Heart left ventricle (tissue), 16 donors: ENCODE measurements at regions not wholly inside any gene's neighbourhood (a gene's known extent, or its start where the extent isn't known, plus 50 kb on each side); places are given as distances from the start of the nearest gene placed in this dataset.

Source experiments
- ATAC-seq, 4 donors: fragments of 200-7000 bp; cut with Tn5 transposase; one replicate each; pipeline ENCODE4 v1.9.1; 2020 to 2022; ENCODE audit warnings: moderate library complexity in 4 of 4, mild to moderate bottlenecking in 3 of 4, moderate number of reproducible peaks in 1 of 4
- DNase-seq, 5 donors: peaks; one replicate each; pipeline ENCODE4 v3.0.0-alpha.2; 2020
- H3K27ac ChIP-seq, 12 donors: fragments of 200-600 bp; sonication (generic) in 4 of 12; one replicate each; pipeline versions ENCODE4 v1.5.0 to v1.8.0; 2016 to 2022; ENCODE audit warnings: mild to moderate bottlenecking in 2 of 12
- H3K27me3 ChIP-seq, 9 donors: fragments of 200-600 bp; sonication (generic) in 2 of 9; one replicate each; pipeline versions ENCODE4 v1.5.1 to v1.8.0; 2016 to 2022; ENCODE audit warnings: mild to moderate bottlenecking in 3 of 9
- H3K36me3 ChIP-seq, 9 donors: fragments of 200-600 bp; sonication (generic) in 2 of 9; one replicate each; pipeline versions ENCODE4 v1.5.0 to v1.8.0; 2018 to 2022; ENCODE audit warnings: mild to moderate bottlenecking in 2 of 9
- H3K4me1 ChIP-seq, 12 donors: fragments of 200-600 bp; sonication (generic) in 4 of 12; one replicate each; pipeline versions ENCODE4 v1.5.0 to v1.8.0; 2016 to 2022; ENCODE audit warnings: mild to moderate bottlenecking in 3 of 12
- H3K4me3 ChIP-seq, 12 donors: fragments of 200-600 bp; sonication (generic) in 4 of 12; one replicate each; pipeline versions ENCODE4 v1.5.0 to v1.8.0; 2017 to 2022; ENCODE audit warnings: mild to moderate bottlenecking in 9 of 12, moderate library complexity in 4 of 12
- H3K9me3 ChIP-seq, 12 donors: fragments of 200-600 bp; sonication (generic) in 4 of 12; one replicate each; pipeline versions ENCODE4 v1.5.0 to v1.8.0; 2016 to 2022; ENCODE audit warnings: mild to moderate bottlenecking in 1 of 12
- CTCF ChIP-seq, 12 donors: fragments of 200-600 bp; sonication (generic) in 4 of 12; IDR thresholded peaks; one replicate each; pipeline versions ENCODE4 v1.5.0 to v1.8.0; 2018 to 2022; ENCODE audit warnings: antibody characterized with exemption in 12 of 12, mild to moderate bottlenecking in 5 of 12
- POLR2A ChIP-seq, 2 donors: fragments of 450-650 bp; IDR thresholded peaks; one replicate each; pipeline ENCODE4 v1.6.1; 2017; ENCODE audit warnings: antibody characterized with exemption in 2 of 2, mild to moderate bottlenecking in 2 of 2, moderate library complexity in 2 of 2
- WGBS, 4 donors: extraction: QIAGEN DNeasy Blood & Tissue Kit in 2 of 4; methylation state at CpG; one replicate each; pipeline versions ENCODE4 v1.1.5 to v1.1.7; 2013 to 2018; 5-methylcytosine and 5-hydroxymethylcytosine counted together
- intact Hi-C, 10 donors: fragments of 100-400 bp; cut with DNase I; formaldehyde crosslinking; loops; one replicate each; pipeline versions ENCODE4 v1.11.1 to v1.14.2; 2022
- donor health status: ischemic (EF 13 %, LVEDD 7.1; RV severe dilation, severe dysfunction).
- donor health status: healthy with polysubstance abuse.
- donor health status: DM: no; HTN: yes; CAD: no.
- donor health status: DM: no; HTN: no; CAD: no.
- donor health status: ischemic (EF 25% LVEDD 6.9; RV normal size, moderate dysfunction).
- donor health status: ischemic (EF 25% LVEDD 5.7; RV mildly dilated, moderate dysfunction).
- donor health status: healthy.
- donor health status: DM: yes; HTN: yes; CAD: no.
- donor health status: ischemic (EF 35%, LVEDD 5.7; RV mildly dilated, moderate dysfunction).
- donor health status: nonischemic (EF 11% LVEDD 7.7; RV severe dilation, severe dysfunction).
- donor health status: DM: yes; HTN: yes; CAD: no.
- donor health status: PGD.
- donor health status: ischemic (EF 29% LVEDD 5.4; RV normal size, mild dysfunction).
- donor health status: nonischemic (EF 23%, LVEDD 6.1; RV moderate dilation, normal function).

- peaks cover 0 to 31% (median 19%) of the 10 kb centered on the region in 12 donors for H3K9me3 ChIP-seq
- no peak overlapping the region for H3K4me3 ChIP-seq
- peaks cover 0 to 6% (median 0%) of the 10 kb centered on the region in 12 donors for H3K4me1 ChIP-seq
- H3K27me3 ChIP-seq = no peaks in the 10 kb centered on the region
- intact Hi-C loops = loop anchor here in 3 of 10 donors (10.0 kb wide), 1 partner anchor 645 kb away; no protein-coding TSS in a partner anchor
- no peak overlapping the region for H3K27ac ChIP-seq
- TF ChIP-seq POLR2A (IDR thresholded peaks at IDR 0.05) = no peak
- no peak for TF ChIP-seq CTCF (IDR thresholded peaks at IDR 0.05)
- ATAC-seq = no peak
- no peak for DNase-seq
- no peaks in the 10 kb centered on the region for H3K36me3 ChIP-seq
Measured at GRCh38 chr7:17699696-17700095, 240.6 kb downstream of the SNX13 start.

- Histone ChIP-seq H3K9me3 (peaks cover 0 to 31% (median 19%) of the 10 kb centered on the region in 12 donors), H3K27me3 (no peaks in the 10 kb centered on the region), H3K27ac (no peak overlapping the region), H3K36me3 (no peaks in the 10 kb centered on the region), H3K4me3 (no peak overlapping the region), H3K4me1 (peaks cover 0 to 6% (median 0%) of the 10 kb centered on the region in 12 donors)
- TF ChIP-seq POLR2A (IDR thresholded peaks at IDR 0.05) (no peak), CTCF (IDR thresholded peaks at IDR 0.05) (no peak)
- ATAC-seq = no peak
- no peak for DNase-seq
- 44 to 94% (median 68%) methylated on average over 3 of the region's 3 CpGs for WGBS, 4 donors
- intact Hi-C loops = loop anchor here in 3 of 10 donors (10.0 kb wide), 1 partner anchor 645 kb away; no protein-coding TSS in a partner anchor
Measured at GRCh38 chr7:17700138-17700537, 240.2 kb downstream of the SNX13 start.

GRCh38 chr7:17706275-17706674, 234.0 kb downstream of the SNX13 start:
- H3K27ac ChIP-seq = no peak overlapping the region
- ATAC-seq (no peak), DNase-seq (no peak)
- intact Hi-C loops = loop anchor here in 5 of 10 donors (2.0 to 10.0 kb wide), 3 partner anchors 636 to 639 kb away; no protein-coding TSS in a partner anchor
- TF ChIP-seq POLR2A (IDR thresholded peaks at IDR 0.05) (no peak), CTCF (IDR thresholded peaks at IDR 0.05) (no peak)
- no peaks in the 10 kb centered on the region for H3K4me1 ChIP-seq
- 51 to 61% (median 54%) methylated on average over 4 of the region's 4 CpGs for WGBS, 4 donors
- no peaks in the 10 kb centered on the region for H3K27me3 ChIP-seq
- H3K9me3 ChIP-seq = peaks cover 0 to 1% (median 0%) of the 10 kb centered on the region in 12 donors
- H3K4me3 ChIP-seq = no peak overlapping the region
- no peaks in the 10 kb centered on the region for H3K36me3 ChIP-seq

GRCh38 chr7:17706734-17707133, 233.6 kb downstream of the SNX13 start:
- H3K4me3 ChIP-seq = no peak overlapping the region
- no peaks in the 10 kb centered on the region for H3K9me3 ChIP-seq
- DNase-seq = peak in 2 of 5 donors; percentile 23 to 31
- no peaks in the 10 kb centered on the region for H3K4me1 ChIP-seq
- H3K36me3 ChIP-seq = no peaks in the 10 kb centered on the region
- intact Hi-C loops = loop anchor here in 5 of 10 donors (2.0 to 10.0 kb wide), 3 partner anchors 636 to 638 kb away; no protein-coding TSS in a partner anchor
- WGBS, 4 donors = 11 to 26% (median 21%) methylated on average over 3 of the region's 3 CpGs
- peak; percentile 51 to 80 (median 70) for ATAC-seq
- TF ChIP-seq POLR2A (IDR thresholded peaks at IDR 0.05) = no peak
- peak; percentile 30 to 71 (median 54) for TF ChIP-seq CTCF (IDR thresholded peaks at IDR 0.05)
- no peak overlapping the region for H3K27ac ChIP-seq
- no peaks in the 10 kb centered on the region for H3K27me3 ChIP-seq
